ENCODE measurements at regions not wholly inside any gene's neighbourhood (a gene's known extent, or its start where the extent isn't known, plus 50 kb on each side); places are given as distances from the start of the nearest gene placed in this dataset.

- peak; percentile 23 for FAIRE-seq
- DNase-seq (ENCODE audit: insufficient read length, low spot score): no peak
These were observed 119.6 kb downstream of the CBLL2 start for GRCh38 chrX:22392133-22392948.

- DNase-seq (ENCODE audit: insufficient read length, low spot score) (no peak), FAIRE-seq (peak; percentile 91)
These were observed 122.7 kb downstream of the CBLL2 start for GRCh38 chrX:22395372-22395771.

- no peak for DNase-seq (ENCODE audit: insufficient read length, low spot score)
- peak; percentile 89 for FAIRE-seq
These were observed 123.7 kb downstream of the CBLL2 start for GRCh38 chrX:22396408-22396807.

- FAIRE-seq (no peak), DNase-seq (ENCODE audit: insufficient read length, low spot score) (no peak)
These were observed 124.9 kb downstream of the CBLL2 start for GRCh38 chrX:22397566-22397965.

GRCh38 chrX:22399437-22400192 lies 126.9 kb downstream of the CBLL2 start:
- DNase-seq (ENCODE audit: insufficient read length, low spot score) (no peak), FAIRE-seq (peak; percentile 83)

GRCh38 chrX:22404297-22404696 lies 131.6 kb downstream of the CBLL2 start:
- no peak for DNase-seq (ENCODE audit: insufficient read length, low spot score)
- no peak for FAIRE-seq

GRCh38 chrX:22406201-22406737 lies 133.6 kb downstream of the CBLL2 start:
- no peak for FAIRE-seq
- no peak for DNase-seq (ENCODE audit: insufficient read length, low spot score)

- FAIRE-seq (no peak), DNase-seq (ENCODE audit: insufficient read length, low spot score) (no peak)
These were observed 136.7 kb downstream of the CBLL2 start for GRCh38 chrX:22409418-22409817.

GRCh38 chrX:22424122-22424915 lies 151.6 kb downstream of the CBLL2 start:
- FAIRE-seq (no peak), DNase-seq (ENCODE audit: insufficient read length, low spot score) (no peak)

GRCh38 chrX:22424919-22425318 lies 152.2 kb downstream of the CBLL2 start:
- FAIRE-seq (no peak), DNase-seq (ENCODE audit: insufficient read length, low spot score) (no peak)

- no peak for DNase-seq (ENCODE audit: insufficient read length, low spot score)
- FAIRE-seq: peak; percentile 44
These were observed 157.0 kb downstream of the CBLL2 start for GRCh38 chrX:22429704-22430103.

GRCh38 chrX:22430701-22431100 lies 158.0 kb downstream of the CBLL2 start:
- DNase-seq (ENCODE audit: insufficient read length, low spot score) (no peak), FAIRE-seq (peak; percentile 46)

- no peak for DNase-seq (ENCODE audit: insufficient read length, low spot score)
- no peak for FAIRE-seq
These were observed 160.8 kb downstream of the CBLL2 start for GRCh38 chrX:22433292-22434070.

GRCh38 chrX:22445880-22446279 lies 173.2 kb downstream of the CBLL2 start:
- DNase-seq (ENCODE audit: insufficient read length, low spot score) (no peak), FAIRE-seq (no peak)

- DNase-seq (ENCODE audit: insufficient read length, low spot score): no peak
- FAIRE-seq: no peak
These were observed 190.2 kb downstream of the CBLL2 start for GRCh38 chrX:22462959-22463358.

- FAIRE-seq (peak; percentile 48), DNase-seq (ENCODE audit: insufficient read length, low spot score) (no peak)
These were observed 194.9 kb downstream of the CBLL2 start for GRCh38 chrX:22467571-22467970.

- DNase-seq (ENCODE audit: insufficient read length, low spot score) (no peak), FAIRE-seq (no peak)
These were observed 208.7 kb downstream of the CBLL2 start for GRCh38 chrX:22481436-22481835.

- FAIRE-seq (peak; percentile 13), DNase-seq (ENCODE audit: insufficient read length, low spot score) (no peak)
These were observed 213.6 kb downstream of the CBLL2 start for GRCh38 chrX:22486296-22486695.

GRCh38 chrX:22516893-22517292 lies 244.2 kb downstream of the CBLL2 start:
- peak; percentile 74 for FAIRE-seq
- no peak for DNase-seq (ENCODE audit: insufficient read length, low spot score)

All from HTR-8/SVneo (cell line).